ENCODE measurements at regions not wholly inside any gene's neighbourhood (a gene's known extent, or its start where the extent isn't known, plus 50 kb on each side); places are given as distances from the start of the nearest gene placed in this dataset.

DNA sequence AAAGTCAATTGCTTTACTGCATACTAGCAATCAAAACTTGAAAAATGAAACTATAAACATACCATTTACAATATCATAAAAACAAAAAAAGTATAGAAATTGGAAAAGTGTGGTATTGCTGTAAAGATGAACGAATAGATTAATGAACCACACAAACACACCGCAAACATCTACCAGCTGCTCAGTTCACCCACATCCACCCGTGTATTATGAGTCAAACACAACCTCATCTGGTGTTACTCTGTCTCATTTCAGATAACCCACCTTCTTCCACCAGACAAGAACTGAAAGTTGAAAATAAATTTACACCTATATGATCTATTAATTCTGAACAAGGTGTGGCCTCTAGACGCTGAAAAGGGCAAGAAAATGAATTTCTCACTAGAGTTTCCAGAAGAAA is 53.3 kb downstream of the BLID start:
- no peak overlapping the region for H3K9ac ChIP-seq (ENCODE audit: low read length)
- H3K9me3 ChIP-seq (ENCODE audit: insufficient read depth, low read length), result no peaks in the 10 kb centered on the region; the same call in 1 of the 2 replicates
- H3K9me2 ChIP-seq (replicated peaks; ENCODE audit: insufficient read depth, low read length), result no peaks in the 10 kb centered on the region
- no peaks in the 10 kb centered on the region for H3K27me3 ChIP-seq (ENCODE audit: low read length)
- no peak overlapping the region for H2AFZ ChIP-seq (ENCODE audit: low read depth, low read length, severe bottlenecking)
- H4K20me1 ChIP-seq (ENCODE audit: low read depth, low read length), result no peaks in the 10 kb centered on the region
- H3K36me3 ChIP-seq (ENCODE audit: low read length), result no peaks in the 10 kb centered on the region; the same call in 1 of the 2 replicates
- no peak for TF ChIP-seq EZH2phosphoT487 (conservative IDR thresholded peaks at IDR 0.05; ENCODE audit: low read length)
- TF ChIP-seq, protein P1, sequence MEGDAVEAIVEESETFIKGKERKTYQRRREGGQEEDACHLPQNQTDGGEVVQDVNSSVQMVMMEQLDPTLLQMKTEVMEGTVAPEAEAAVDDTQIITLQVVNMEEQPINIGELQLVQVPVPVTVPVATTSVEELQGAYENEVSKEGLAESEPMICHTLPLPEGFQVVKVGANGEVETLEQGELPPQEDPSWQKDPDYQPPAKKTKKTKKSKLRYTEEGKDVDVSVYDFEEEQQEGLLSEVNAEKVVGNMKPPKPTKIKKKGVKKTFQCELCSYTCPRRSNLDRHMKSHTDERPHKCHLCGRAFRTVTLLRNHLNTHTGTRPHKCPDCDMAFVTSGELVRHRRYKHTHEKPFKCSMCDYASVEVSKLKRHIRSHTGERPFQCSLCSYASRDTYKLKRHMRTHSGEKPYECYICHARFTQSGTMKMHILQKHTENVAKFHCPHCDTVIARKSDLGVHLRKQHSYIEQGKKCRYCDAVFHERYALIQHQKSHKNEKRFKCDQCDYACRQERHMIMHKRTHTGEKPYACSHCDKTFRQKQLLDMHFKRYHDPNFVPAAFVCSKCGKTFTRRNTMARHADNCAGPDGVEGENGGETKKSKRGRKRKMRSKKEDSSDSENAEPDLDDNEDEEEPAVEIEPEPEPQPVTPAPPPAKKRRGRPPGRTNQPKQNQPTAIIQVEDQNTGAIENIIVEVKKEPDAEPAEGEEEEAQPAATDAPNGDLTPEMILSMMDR (IDR thresholded peaks at IDR 0.05; ENCODE audit: insufficient read depth, low read length, poor library complexity, severe bottlenecking), result no peak
- H3K4me2 ChIP-seq (ENCODE audit: low read depth, low read length, poor library complexity, severe bottlenecking), result no peak overlapping the region
- H3F3A ChIP-seq (ENCODE audit: insufficient read depth), result no peaks in the 10 kb centered on the region
- H3K4me3 ChIP-seq (ENCODE audit: insufficient read depth, low read length, poor library complexity, severe bottlenecking), result no peak overlapping the region
- H3K79me2 ChIP-seq (ENCODE audit: insufficient read depth, low read length), result no peaks in the 10 kb centered on the region
- no peak overlapping the region for H3K27ac ChIP-seq (ENCODE audit: low read depth, low read length)

DNA sequence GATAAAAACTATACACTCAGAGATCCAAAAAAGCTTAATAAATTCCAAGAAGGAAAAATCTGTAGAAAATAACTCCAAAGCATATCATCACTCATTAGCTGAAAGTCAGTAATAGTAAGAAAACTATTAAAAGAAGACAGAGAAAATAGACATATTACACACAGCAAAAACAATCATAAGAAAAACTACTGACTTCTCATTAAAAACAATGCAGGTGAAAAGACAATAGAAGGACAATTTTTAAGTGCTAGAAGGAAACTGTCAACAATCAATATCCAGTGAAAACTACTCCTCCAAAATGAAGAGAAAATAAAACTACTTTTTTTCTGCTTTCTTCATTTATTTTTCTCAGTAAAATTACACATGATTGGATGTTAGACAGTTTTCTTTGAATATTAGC is 56.5 kb downstream of the BLID start:
- Histone ChIP-seq H2AFZ (ENCODE audit: low read depth, low read length, severe bottlenecking) (no peak overlapping the region), H3K27ac (ENCODE audit: low read depth, low read length) (no peak overlapping the region), H3K4me3 (ENCODE audit: insufficient read depth, low read length, poor library complexity, severe bottlenecking) (no peak overlapping the region), H3K27me3 (ENCODE audit: low read length) (no peaks in the 10 kb centered on the region), H3K4me2 (ENCODE audit: low read depth, low read length, poor library complexity, severe bottlenecking) (no peak overlapping the region), H3K9ac (ENCODE audit: low read length) (no peak overlapping the region), H3K9me3 (ENCODE audit: insufficient read depth, low read length) (no peaks in the 10 kb centered on the region; the same call in 1 of the 2 replicates), H3K9me2 (replicated peaks; ENCODE audit: insufficient read depth, low read length) (no peaks in the 10 kb centered on the region), H3F3A (ENCODE audit: insufficient read depth) (no peaks in the 10 kb centered on the region), H3K36me3 (ENCODE audit: low read length) (no peaks in the 10 kb centered on the region; the same call in 1 of the 2 replicates), H3K79me2 (ENCODE audit: insufficient read depth, low read length) (no peaks in the 10 kb centered on the region), H4K20me1 (ENCODE audit: low read depth, low read length) (no peaks in the 10 kb centered on the region)
- TF ChIP-seq, protein P1 (IDR thresholded peaks at IDR 0.05; ENCODE audit: insufficient read depth, low read length, poor library complexity, severe bottlenecking), result no peak
- no peak for TF ChIP-seq EZH2phosphoT487 (conservative IDR thresholded peaks at IDR 0.05; ENCODE audit: low read length)

DNA sequence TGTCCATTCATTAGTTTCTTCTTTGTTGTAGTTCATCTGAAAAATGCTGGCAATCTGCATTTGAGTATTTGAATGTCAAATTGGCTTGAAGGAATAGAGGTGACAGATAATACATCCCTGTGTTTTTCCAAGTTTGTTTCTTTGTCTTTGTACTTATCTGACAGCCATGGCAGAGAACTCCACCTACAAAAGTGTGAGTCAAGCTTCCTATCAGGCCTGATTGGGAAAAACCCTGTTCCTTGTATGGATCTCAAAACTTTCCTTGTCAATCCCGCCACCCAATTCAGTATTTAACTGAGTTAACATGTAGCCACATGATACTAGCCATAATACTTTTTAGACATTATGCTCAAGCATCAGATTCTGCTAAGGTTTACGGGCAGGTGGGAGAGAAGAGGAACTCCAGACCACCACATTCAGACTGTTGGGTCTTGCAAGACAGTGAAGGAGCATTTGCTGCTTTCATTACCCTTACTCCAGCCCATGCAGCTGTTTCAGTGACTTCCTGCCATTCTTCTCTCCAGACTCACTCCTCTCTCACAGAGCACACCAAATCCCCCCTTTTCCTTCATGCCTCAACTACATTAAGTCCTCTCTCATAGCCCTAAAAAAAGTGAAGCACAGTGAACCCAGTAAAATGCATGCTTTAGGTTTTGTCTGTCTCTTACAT is 65.9 kb downstream of the BLID start:
- H3K4me2 ChIP-seq (ENCODE audit: low read depth, low read length, poor library complexity, severe bottlenecking), result no peak overlapping the region
- H3K9ac ChIP-seq (ENCODE audit: low read length), result no peak overlapping the region
- H3K9me2 ChIP-seq (replicated peaks; ENCODE audit: insufficient read depth, low read length), result no peaks in the 10 kb centered on the region
- H3K79me2 ChIP-seq (ENCODE audit: insufficient read depth, low read length), result no peaks in the 10 kb centered on the region
- H3K9me3 ChIP-seq (ENCODE audit: insufficient read depth, low read length), result no peaks in the 10 kb centered on the region
- no peaks in the 10 kb centered on the region for H3K27me3 ChIP-seq (ENCODE audit: low read length)
- no peaks in the 10 kb centered on the region for H3K36me3 ChIP-seq (ENCODE audit: low read length)
- TF ChIP-seq EZH2phosphoT487 (conservative IDR thresholded peaks at IDR 0.05; ENCODE audit: low read length), result no peak
- H4K20me1 ChIP-seq (ENCODE audit: low read depth, low read length), result no peaks in the 10 kb centered on the region
- no peak overlapping the region for H3K4me3 ChIP-seq (ENCODE audit: insufficient read depth, low read length, poor library complexity, severe bottlenecking)
- no peak overlapping the region for H3K27ac ChIP-seq (ENCODE audit: low read depth, low read length)
- H2AFZ ChIP-seq (ENCODE audit: low read depth, low read length, severe bottlenecking), result no peak overlapping the region
- no peaks in the 10 kb centered on the region for H3F3A ChIP-seq (ENCODE audit: insufficient read depth)

DNA sequence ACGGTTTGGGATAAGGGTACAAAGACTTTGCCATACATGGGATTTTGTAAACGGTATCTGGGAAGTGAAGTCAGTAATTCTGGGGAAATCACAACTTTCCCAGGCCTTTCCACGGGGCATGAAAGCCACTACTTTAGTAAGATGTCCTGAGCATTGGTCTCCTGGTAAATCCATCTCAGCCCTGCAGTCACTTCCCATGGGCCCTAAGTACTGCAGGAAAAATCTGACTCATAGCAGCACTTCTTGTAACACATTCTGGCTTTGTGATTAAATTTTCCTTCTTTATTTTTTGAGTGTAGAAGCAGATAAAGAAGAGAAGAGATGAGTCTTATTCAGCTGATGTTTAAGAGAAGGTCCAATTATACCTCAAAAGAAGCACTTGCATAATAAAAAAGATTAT is 67.6 kb downstream of the BLID start:
- no peaks in the 10 kb centered on the region for H3K36me3 ChIP-seq (ENCODE audit: low read length)
- no peak overlapping the region for H3K4me2 ChIP-seq (ENCODE audit: low read depth, low read length, poor library complexity, severe bottlenecking)
- H4K20me1 ChIP-seq (ENCODE audit: low read depth, low read length), result no peaks in the 10 kb centered on the region
- H3K9me3 ChIP-seq (ENCODE audit: insufficient read depth, low read length), result no peaks in the 10 kb centered on the region
- TF ChIP-seq, protein P1 (IDR thresholded peaks at IDR 0.05; ENCODE audit: insufficient read depth, low read length, poor library complexity, severe bottlenecking), result no peak
- TF ChIP-seq EZH2phosphoT487 (conservative IDR thresholded peaks at IDR 0.05; ENCODE audit: low read length), result no peak
- no peaks in the 10 kb centered on the region for H3K27me3 ChIP-seq (ENCODE audit: low read length)
- no peaks in the 10 kb centered on the region for H3F3A ChIP-seq (ENCODE audit: insufficient read depth)
- H3K9me2 ChIP-seq (replicated peaks; ENCODE audit: insufficient read depth, low read length), result no peaks in the 10 kb centered on the region
- H3K27ac ChIP-seq (ENCODE audit: low read depth, low read length), result no peak overlapping the region
- no peak overlapping the region for H3K4me3 ChIP-seq (ENCODE audit: insufficient read depth, low read length, poor library complexity, severe bottlenecking)
- H3K9ac ChIP-seq (ENCODE audit: low read length), result no peak overlapping the region
- no peaks in the 10 kb centered on the region for H3K79me2 ChIP-seq (ENCODE audit: insufficient read depth, low read length)
- no peak overlapping the region for H2AFZ ChIP-seq (ENCODE audit: low read depth, low read length, severe bottlenecking)

Measured in SU-DHL-6 (cell line).